IMR-90 (cell line): ENCODE measurements at regions not wholly inside any gene's neighbourhood (a gene's known extent, or its start where the extent isn't known, plus 50 kb on each side); places are given as distances from the start of the nearest gene placed in this dataset.

Experiments used
- ATAC-seq: fragments of 200-7000 bp; cut with Tn5 transposase; 2 replicates; pipeline ENCODE4 v1.9.1; 2020; ENCODE audit warnings: low read depth, mild to moderate bottlenecking, moderate library complexity
- BruUV-seq: library from RNA; stranded (reverse); fragments of 400-500 nt; replicated peaks from 2 replicates; lab custom pipeline; 2021; lab: Mats Ljungman, UMichigan
- CTCF ChIA-PET: fragments of 300-600 bp; formaldehyde crosslinking; extraction: SDS; loops from one replicate; lab custom pipeline; 2021; ENCODE audit warnings: antibody characterized with exemption; lab: Yijun Ruan, JAX
- POLR2A ChIA-PET: fragments of 300-600 bp; sonication (Branson Sonifier 250); formaldehyde crosslinking; loops from one replicate; lab custom pipeline; 2022; ENCODE audit warnings: antibody characterized with exemption; ENCODE audit not compliant: unreplicated experiment; lab: Charles Lee
- DNase-seq: peaks from one replicate; pipeline ENCODE4 v3.0.0; 2013
- H2AFZ ChIP-seq: replicated peaks from 2 replicates; pipeline ENCODE3; 2013; ENCODE audit warnings: low read length, mild to moderate bottlenecking; ENCODE audit not compliant: poor library complexity
- H2AK5ac ChIP-seq: 2 replicates; pipeline ENCODE4 v1.6.1; 2013; ENCODE audit warnings: low read depth, low read length, inconsistent platforms
- H2AK9ac ChIP-seq: replicated peaks from 2 replicates; pipeline ENCODE3; 2013; ENCODE audit warnings: mild to moderate bottlenecking, low read depth, low read length, moderate library complexity; ENCODE audit not compliant: poor library complexity
- H2BK120ac ChIP-seq: 2 replicates; pipeline ENCODE4 v1.6.1; 2013; ENCODE audit warnings: low read depth, low read length, inconsistent platforms
- H2BK15ac ChIP-seq: 3 replicates; pipeline ENCODE4 v1.6.1; 2013; ENCODE audit warnings: low read depth, low read length, inconsistent platforms
- H2BK20ac ChIP-seq: 2 replicates; pipeline ENCODE4 v1.6.1; 2013; ENCODE audit warnings: low read depth, mild to moderate bottlenecking, inconsistent platforms, low read length, moderate library complexity
- H2BK5ac ChIP-seq: 2 replicates; pipeline ENCODE4 v1.6.1; 2013; ENCODE audit warnings: mild to moderate bottlenecking, low read depth, low read length, inconsistent platforms; ENCODE audit not compliant: poor library complexity, severe bottlenecking
- H3K14ac ChIP-seq: replicated peaks from 2 replicates; pipeline ENCODE4 v1.6.1; 2013; ENCODE audit warnings: low read depth, low read length, inconsistent platforms
- H3K18ac ChIP-seq: 2 replicates; pipeline ENCODE4 v1.6.1; 2013; ENCODE audit warnings: low read depth, low read length, control low read depth
- H3K23ac ChIP-seq: 2 replicates; pipeline ENCODE4 v1.6.1; 2013; ENCODE audit warnings: low read depth, low read length, inconsistent platforms
- H3K27ac ChIP-seq: 2 replicates; pipeline ENCODE4 v1.5.1; 2013; ENCODE audit warnings: mild to moderate bottlenecking, control low read depth, low read length; ENCODE audit not compliant: insufficient read depth
- H3K27me3 ChIP-seq: 2 replicates; pipeline ENCODE4 v1.6.1; 2013; ENCODE audit warnings: low read length; ENCODE audit not compliant: control insufficient read depth, insufficient read depth
- H3K36me3 ChIP-seq: 2 replicates; pipeline ENCODE4 v1.6.1; 2013; ENCODE audit warnings: low read length, mixed read lengths; ENCODE audit not compliant: control insufficient read depth, insufficient read depth
- H3K4ac ChIP-seq: 2 replicates; pipeline ENCODE4 v1.6.1; 2013; ENCODE audit warnings: low read depth, low read length, inconsistent platforms
- H3K4me1 ChIP-seq: 2 replicates; pipeline ENCODE4 v1.6.1; 2013; ENCODE audit warnings: low read length, mixed read lengths; ENCODE audit not compliant: control insufficient read depth, insufficient read depth
- H3K4me2 ChIP-seq: 2 replicates; pipeline ENCODE4 v1.6.1; 2013; ENCODE audit warnings: low read depth, mild to moderate bottlenecking, control low read depth, low read length, moderate library complexity
- H3K4me3 ChIP-seq: 2 replicates; pipeline ENCODE4 v1.5.1; 2013; ENCODE audit warnings: low read depth, mild to moderate bottlenecking, control low read depth, low read length, moderate library complexity; ENCODE audit not compliant: insufficient read depth
- H3K56ac ChIP-seq: 2 replicates; pipeline ENCODE4 v1.6.1; 2013; ENCODE audit warnings: low read length, inconsistent platforms; ENCODE audit not compliant: insufficient read depth; ENCODE audit errors: extremely low read depth
- H3K79me1 ChIP-seq, 2 experiments: 2 replicates each; pipeline ENCODE4 v1.6.1; 2013; ENCODE audit warnings: low read length in 2 of 2, inconsistent platforms in 1 of 2, low read depth in 1 of 2
- H3K9ac ChIP-seq: 2 replicates; pipeline ENCODE4 v1.6.1; 2013; ENCODE audit warnings: low read depth, low read length, control low read depth
- H3K9me1 ChIP-seq: 2 replicates; pipeline ENCODE4 v1.6.1; 2013; ENCODE audit warnings: low read length, inconsistent platforms; ENCODE audit not compliant: insufficient read depth
- H3K9me3 ChIP-seq: 2 replicates; pipeline ENCODE4 v1.6.1; 2013; ENCODE audit warnings: low read length; ENCODE audit not compliant: control insufficient read depth, insufficient read depth
- H4K20me1 ChIP-seq: 2 replicates; pipeline ENCODE4 v1.6.1; 2013; ENCODE audit warnings: low read length, inconsistent platforms; ENCODE audit not compliant: insufficient read depth
- H4K5ac ChIP-seq: 2 replicates; pipeline ENCODE4 v1.6.1; 2013; ENCODE audit warnings: mild to moderate bottlenecking, low read depth, low read length, control low read depth
- H4K8ac ChIP-seq, 2 experiments: 2 replicates each; pipeline ENCODE4 v1.6.1; 2013; ENCODE audit warnings: low read depth in 2 of 2, low read length in 2 of 2, control low read depth in 1 of 2, inconsistent platforms in 1 of 2
- H4K91ac ChIP-seq: 2 replicates; pipeline ENCODE4 v1.6.1; 2013; ENCODE audit warnings: low read depth, low read length, inconsistent platforms; ENCODE audit not compliant: insufficient read depth
- BHLHE40 ChIP-seq: fragments of 150-350 bp; IDR thresholded peaks from 2 replicates; pipeline ENCODE4 v1.6.1; 2016; ENCODE audit warnings: mild to moderate bottlenecking, low read depth, low read length
- CEBPB ChIP-seq: IDR thresholded peaks from 2 replicates; pipeline ENCODE4 v1.6.1; 2012; ENCODE audit warnings: low read depth, low read length, improper control_type of control experiment
- CHD1 ChIP-seq: IDR thresholded peaks from 2 replicates; pipeline ENCODE4 v1.6.1; 2012; ENCODE audit warnings: low read depth, low read length, improper control_type of control experiment
- FOS ChIP-seq: fragments of 150-350 bp; IDR thresholded peaks from 2 replicates; pipeline ENCODE4 v1.6.1; 2016; ENCODE audit warnings: low read depth, low read length
- MAFK ChIP-seq: IDR thresholded peaks from 2 replicates; pipeline ENCODE4 v1.6.1; 2012; ENCODE audit warnings: low read depth, low read length, improper control_type of control experiment
- MAZ ChIP-seq: IDR thresholded peaks from 2 replicates; pipeline ENCODE4 v1.6.1; 2012; ENCODE audit warnings: low read depth, mild to moderate bottlenecking, low read length, improper control_type of control experiment, moderate library complexity, borderline replicate concordance
- MXI1 ChIP-seq: IDR thresholded peaks from 2 replicates; pipeline ENCODE4 v1.6.1; 2012; ENCODE audit warnings: low read depth, mild to moderate bottlenecking, low read length, moderate library complexity, borderline replicate concordance
- NFE2L2 ChIP-seq: fragments of 150-350 bp; IDR thresholded peaks from 2 replicates; pipeline ENCODE4 v1.6.1; 2016; ENCODE audit warnings: low read depth, mild to moderate bottlenecking, low read length
- POLR2A ChIP-seq: IDR thresholded peaks from 2 replicates; pipeline ENCODE4 v1.6.1; 2012; ENCODE audit warnings: mild to moderate bottlenecking, low read depth, low read length
- RAD21 ChIP-seq: IDR thresholded peaks from 2 replicates; pipeline ENCODE4 v1.6.1; 2012; ENCODE audit warnings: low read length, improper control_type of control experiment
- RCOR1 ChIP-seq: IDR thresholded peaks from 2 replicates; pipeline ENCODE4 v1.6.1; 2012; ENCODE audit warnings: mild to moderate bottlenecking, low read length, improper control_type of control experiment; ENCODE audit not compliant: insufficient replicate concordance
- SMC3 ChIP-seq: fragments of 150-350 bp; IDR thresholded peaks from 2 replicates; pipeline ENCODE4 v1.6.1; 2016; ENCODE audit warnings: low read depth, mild to moderate bottlenecking, antibody characterized with exemption, low read length, moderate library complexity
- WGBS, 2 experiments: methylation state at CpG; one replicate each; pipeline versions ENCODE4 v1.1.5 to v1.1.7; 2013; ENCODE audit warnings: missing lambda C conversion rate in 2 of 2; ENCODE audit not compliant: insufficient read length in 1 of 2; ENCODE audit errors: extremely low coverage in 2 of 2; 5-methylcytosine and 5-hydroxymethylcytosine counted together
- dilution Hi-C: fragments of 300-500 bp; cut with HindIII; formaldehyde crosslinking; loops from one replicate; pipeline ENCODE4 v1.14.3; 2018; ENCODE audit warnings: low sequenced_read_pairs; ENCODE audit not compliant: unreplicated experiment
- in situ Hi-C: fragments of 300-500 bp; cut with MboI; formaldehyde crosslinking; loops from 3 replicates; pipeline ENCODE4 v1.14.3; 2019; ENCODE audit warnings: low sequenced_read_pairs, inconsistent platforms, mixed read lengths
- intact Hi-C: fragments of 100-400 bp; cut with micrococcal nuclease; formaldehyde crosslinking; loops from 2 replicates; pipeline ENCODE4 v1.10.0; 2022
- TF ChIP-seq, protein P1 (sequence below): fragments of 150-350 bp; IDR thresholded peaks from 2 replicates; pipeline ENCODE4 v1.6.1; 2016; ENCODE audit warnings: low read depth, mild to moderate bottlenecking, low read length, moderate library complexity, borderline replicate concordance
- TF ChIP-seq, protein P2 (sequence below): conservative IDR thresholded peaks from 2 replicates; pipeline ENCODE4 v1.5.1; 2012; ENCODE audit warnings: mild to moderate bottlenecking, low read depth, low read length, improper control_type of control experiment
- TF ChIP-seq, protein P3 (sequence below): fragments of 150-350 bp; IDR thresholded peaks from 2 replicates; pipeline ENCODE4 v1.6.1; 2017; ENCODE audit warnings: mild to moderate bottlenecking, antibody characterized with exemption, low read length, low read depth

DNA sequence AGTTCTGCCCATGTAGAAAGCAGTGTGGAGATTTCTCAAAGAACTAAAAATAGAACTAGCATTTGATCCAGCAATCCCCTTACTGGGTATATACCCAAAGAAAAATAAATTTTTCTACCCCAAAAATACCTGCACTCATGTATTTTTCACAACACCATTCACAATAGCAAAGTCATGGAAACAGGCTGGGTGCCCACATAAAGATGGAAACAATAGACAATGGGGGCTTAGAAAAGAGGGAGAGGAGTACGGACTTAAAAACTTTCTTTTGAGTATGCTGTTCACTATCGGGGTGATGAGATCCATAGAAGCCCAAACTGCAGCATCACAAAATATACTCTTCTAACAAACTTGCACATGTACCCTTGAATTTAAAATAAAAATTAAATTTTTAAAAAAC is 345.1 kb upstream of the CCDC54 start:
- H3K4me1 ChIP-seq, result no peaks in the 10 kb centered on the region
- no peak overlapping the region for H2AK9ac ChIP-seq
- H2BK20ac ChIP-seq, result no peak overlapping the region
- no peak overlapping the region for H3K56ac ChIP-seq
- no peak for ATAC-seq
- no peak overlapping the region for H4K91ac ChIP-seq
- H3K4me3 ChIP-seq, result no peak overlapping the region
- no peak overlapping the region for H2AFZ ChIP-seq
- no peak for TF ChIP-seq CEBPB
- TF ChIP-seq MAZ, result no peak
- TF ChIP-seq CHD1, result no peak
- TF ChIP-seq, protein P1, sequence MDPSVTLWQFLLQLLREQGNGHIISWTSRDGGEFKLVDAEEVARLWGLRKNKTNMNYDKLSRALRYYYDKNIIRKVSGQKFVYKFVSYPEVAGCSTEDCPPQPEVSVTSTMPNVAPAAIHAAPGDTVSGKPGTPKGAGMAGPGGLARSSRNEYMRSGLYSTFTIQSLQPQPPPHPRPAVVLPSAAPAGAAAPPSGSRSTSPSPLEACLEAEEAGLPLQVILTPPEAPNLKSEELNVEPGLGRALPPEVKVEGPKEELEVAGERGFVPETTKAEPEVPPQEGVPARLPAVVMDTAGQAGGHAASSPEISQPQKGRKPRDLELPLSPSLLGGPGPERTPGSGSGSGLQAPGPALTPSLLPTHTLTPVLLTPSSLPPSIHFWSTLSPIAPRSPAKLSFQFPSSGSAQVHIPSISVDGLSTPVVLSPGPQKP, result no peak
- TF ChIP-seq, protein P2, sequence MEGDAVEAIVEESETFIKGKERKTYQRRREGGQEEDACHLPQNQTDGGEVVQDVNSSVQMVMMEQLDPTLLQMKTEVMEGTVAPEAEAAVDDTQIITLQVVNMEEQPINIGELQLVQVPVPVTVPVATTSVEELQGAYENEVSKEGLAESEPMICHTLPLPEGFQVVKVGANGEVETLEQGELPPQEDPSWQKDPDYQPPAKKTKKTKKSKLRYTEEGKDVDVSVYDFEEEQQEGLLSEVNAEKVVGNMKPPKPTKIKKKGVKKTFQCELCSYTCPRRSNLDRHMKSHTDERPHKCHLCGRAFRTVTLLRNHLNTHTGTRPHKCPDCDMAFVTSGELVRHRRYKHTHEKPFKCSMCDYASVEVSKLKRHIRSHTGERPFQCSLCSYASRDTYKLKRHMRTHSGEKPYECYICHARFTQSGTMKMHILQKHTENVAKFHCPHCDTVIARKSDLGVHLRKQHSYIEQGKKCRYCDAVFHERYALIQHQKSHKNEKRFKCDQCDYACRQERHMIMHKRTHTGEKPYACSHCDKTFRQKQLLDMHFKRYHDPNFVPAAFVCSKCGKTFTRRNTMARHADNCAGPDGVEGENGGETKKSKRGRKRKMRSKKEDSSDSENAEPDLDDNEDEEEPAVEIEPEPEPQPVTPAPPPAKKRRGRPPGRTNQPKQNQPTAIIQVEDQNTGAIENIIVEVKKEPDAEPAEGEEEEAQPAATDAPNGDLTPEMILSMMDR, result no peak
- no peak for TF ChIP-seq RCOR1
- TF ChIP-seq RAD21, result no peak
- TF ChIP-seq POLR2A, result no peak
- TF ChIP-seq SMC3, result no peak
- no peak for TF ChIP-seq MXI1
- no peak for TF ChIP-seq MAFK
- TF ChIP-seq, protein P3, sequence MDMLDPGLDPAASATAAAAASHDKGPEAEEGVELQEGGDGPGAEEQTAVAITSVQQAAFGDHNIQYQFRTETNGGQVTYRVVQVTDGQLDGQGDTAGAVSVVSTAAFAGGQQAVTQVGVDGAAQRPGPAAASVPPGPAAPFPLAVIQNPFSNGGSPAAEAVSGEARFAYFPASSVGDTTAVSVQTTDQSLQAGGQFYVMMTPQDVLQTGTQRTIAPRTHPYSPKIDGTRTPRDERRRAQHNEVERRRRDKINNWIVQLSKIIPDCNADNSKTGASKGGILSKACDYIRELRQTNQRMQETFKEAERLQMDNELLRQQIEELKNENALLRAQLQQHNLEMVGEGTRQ, result no peak
- TF ChIP-seq BHLHE40, result no peak
- no peak for TF ChIP-seq FOS
- no peak for TF ChIP-seq NFE2L2
- intact Hi-C loops, result no loop called here
- H2BK120ac ChIP-seq, result no peak overlapping the region
- no peak overlapping the region for H3K14ac ChIP-seq
- no peak for DNase-seq
- H3K23ac ChIP-seq, result no peak overlapping the region
- no CpG with 5 or more reads among the region's 2 CpGs for WGBS, 2 experiments
- ChIA-PET CTCF (no interaction called here), POLR2A (no interaction called here)
- H4K8ac ChIP-seq, result no peak overlapping the region
- H2BK15ac ChIP-seq, result no peak overlapping the region
- no peak overlapping the region for H3K18ac ChIP-seq
- no peak overlapping the region for H3K27ac ChIP-seq
- no peak overlapping the region for H3K4ac ChIP-seq
- H3K9me1 ChIP-seq, result no peaks in the 10 kb centered on the region
- H3K36me3 ChIP-seq, result no peaks in the 10 kb centered on the region
- in situ Hi-C loops, result no loop called here
- no peaks in the 10 kb centered on the region for H4K20me1 ChIP-seq
- no peak overlapping the region for H3K9ac ChIP-seq
- no peak overlapping the region for H2BK5ac ChIP-seq
- H3K4me2 ChIP-seq, result no peak overlapping the region
- no peak overlapping the region for H4K5ac ChIP-seq
- H3K79me1 ChIP-seq, result no peaks in the 10 kb centered on the region
- H3K27me3 ChIP-seq, result no peaks in the 10 kb centered on the region
- dilution Hi-C loops, result no loop called here
- H3K9me3 ChIP-seq, result no peaks in the 10 kb centered on the region; the same call in 1 of the 2 replicates
- no TSS peak for BruUV-seq
- no peak overlapping the region for H2AK5ac ChIP-seq
